ENCODE measurements at regions not wholly inside any gene's neighbourhood (a gene's known extent, or its start where the extent isn't known, plus 50 kb on each side); places are given as distances from the start of the nearest gene placed in this dataset.

DNA sequence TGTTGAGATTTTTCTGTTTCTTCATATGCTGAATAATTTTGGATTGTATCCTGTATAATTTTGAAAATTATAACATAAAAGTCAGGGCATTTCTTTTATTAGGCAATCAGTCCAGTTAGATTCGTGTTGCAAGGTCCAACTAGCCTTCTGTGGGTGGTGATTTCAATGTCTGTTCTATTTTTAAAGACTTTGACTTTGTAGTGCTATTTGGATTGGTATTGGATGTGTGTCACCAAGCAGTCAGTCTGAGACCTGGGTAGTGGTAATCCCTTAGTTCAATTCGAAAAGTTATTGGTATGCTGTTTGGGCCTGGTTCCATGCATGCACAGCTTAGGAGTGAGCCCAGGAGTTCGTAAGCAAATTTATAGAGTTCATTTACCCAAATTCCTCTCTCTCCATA lies 82.2 kb downstream of the EPDR1 start:
- no peak for DNase-seq (ENCODE audit: low read depth)
- no peak overlapping the region for H3K4me3 ChIP-seq (ENCODE audit: low read depth, low read length)
- TF ChIP-seq, protein P1, sequence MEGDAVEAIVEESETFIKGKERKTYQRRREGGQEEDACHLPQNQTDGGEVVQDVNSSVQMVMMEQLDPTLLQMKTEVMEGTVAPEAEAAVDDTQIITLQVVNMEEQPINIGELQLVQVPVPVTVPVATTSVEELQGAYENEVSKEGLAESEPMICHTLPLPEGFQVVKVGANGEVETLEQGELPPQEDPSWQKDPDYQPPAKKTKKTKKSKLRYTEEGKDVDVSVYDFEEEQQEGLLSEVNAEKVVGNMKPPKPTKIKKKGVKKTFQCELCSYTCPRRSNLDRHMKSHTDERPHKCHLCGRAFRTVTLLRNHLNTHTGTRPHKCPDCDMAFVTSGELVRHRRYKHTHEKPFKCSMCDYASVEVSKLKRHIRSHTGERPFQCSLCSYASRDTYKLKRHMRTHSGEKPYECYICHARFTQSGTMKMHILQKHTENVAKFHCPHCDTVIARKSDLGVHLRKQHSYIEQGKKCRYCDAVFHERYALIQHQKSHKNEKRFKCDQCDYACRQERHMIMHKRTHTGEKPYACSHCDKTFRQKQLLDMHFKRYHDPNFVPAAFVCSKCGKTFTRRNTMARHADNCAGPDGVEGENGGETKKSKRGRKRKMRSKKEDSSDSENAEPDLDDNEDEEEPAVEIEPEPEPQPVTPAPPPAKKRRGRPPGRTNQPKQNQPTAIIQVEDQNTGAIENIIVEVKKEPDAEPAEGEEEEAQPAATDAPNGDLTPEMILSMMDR (IDR thresholded peaks at IDR 0.05; ENCODE audit: insufficient read depth, low read depth, low read length), result no peak

DNA sequence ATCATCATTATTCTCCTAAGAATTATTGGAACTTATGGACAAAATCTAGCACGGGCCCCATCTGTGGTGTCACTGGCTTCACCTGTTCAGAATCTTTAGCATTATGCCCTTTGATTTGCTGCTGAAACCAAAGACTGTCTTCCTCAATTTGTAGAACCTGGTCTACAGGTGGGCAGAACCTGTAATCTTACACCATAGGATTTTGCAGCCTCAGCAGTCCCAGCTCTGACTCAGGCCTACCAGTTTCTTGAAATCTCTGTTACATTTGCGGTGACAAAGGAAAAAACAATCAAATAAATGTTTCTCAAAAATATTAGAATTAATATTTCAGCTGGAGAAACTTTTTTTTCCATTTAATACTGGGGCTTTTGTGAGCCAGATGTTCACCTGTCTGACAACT lies 86.1 kb downstream of the EPDR1 start:
- no peak overlapping the region for H3K4me3 ChIP-seq (ENCODE audit: low read depth, low read length)
- TF ChIP-seq, protein P1 (IDR thresholded peaks at IDR 0.05; ENCODE audit: insufficient read depth, low read depth, low read length), result no peak
- DNase-seq (ENCODE audit: low read depth), result no peak

DNA sequence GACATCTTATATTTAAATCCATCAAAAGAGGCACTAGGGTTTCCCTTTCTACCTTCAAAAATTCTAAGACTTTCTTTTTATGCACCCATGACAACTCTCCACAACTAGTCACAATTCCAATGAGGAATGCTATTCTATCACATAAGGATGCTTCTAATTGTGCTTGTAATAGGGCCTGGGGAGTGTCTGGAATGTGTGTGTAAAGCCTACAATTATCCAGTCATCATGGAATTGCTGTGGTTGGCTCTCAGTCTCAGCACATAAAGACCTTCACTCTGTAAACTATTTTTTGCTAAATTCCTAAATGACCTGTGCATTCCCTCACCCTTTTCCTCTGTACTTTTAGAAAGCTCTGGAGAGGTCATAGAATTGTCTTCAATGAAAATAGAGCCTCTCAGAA lies 86.7 kb downstream of the EPDR1 start:
- DNase-seq (ENCODE audit: low read depth), result no peak
- TF ChIP-seq, protein P1 (IDR thresholded peaks at IDR 0.05; ENCODE audit: insufficient read depth, low read depth, low read length), result no peak
- no peak overlapping the region for H3K4me3 ChIP-seq (ENCODE audit: low read depth, low read length)

DNA sequence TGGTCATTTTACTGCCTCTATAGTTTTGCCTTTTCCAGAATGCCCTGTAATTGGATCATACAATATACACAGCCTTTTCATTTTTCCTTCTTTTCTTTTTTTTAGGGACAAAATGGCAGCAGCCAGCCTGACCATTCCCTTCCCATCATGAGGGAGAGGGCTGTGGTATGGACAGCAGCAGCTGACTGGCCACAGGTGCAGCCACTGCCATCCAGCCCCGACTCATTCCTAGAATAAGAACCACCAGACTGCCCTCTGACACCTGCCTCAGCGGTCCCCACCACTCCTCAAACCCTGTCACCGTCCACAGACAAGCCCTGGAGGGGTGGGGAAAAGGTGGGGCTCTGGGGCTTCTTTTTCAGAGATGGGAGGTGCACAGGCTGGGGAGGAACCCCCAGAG lies 92.8 kb downstream of the EPDR1 start:
- TF ChIP-seq, protein P1 (IDR thresholded peaks at IDR 0.05; ENCODE audit: insufficient read depth, low read depth, low read length), result no peak
- no peak for DNase-seq (ENCODE audit: low read depth)
- no peak overlapping the region for H3K4me3 ChIP-seq (ENCODE audit: low read depth, low read length)

DNA sequence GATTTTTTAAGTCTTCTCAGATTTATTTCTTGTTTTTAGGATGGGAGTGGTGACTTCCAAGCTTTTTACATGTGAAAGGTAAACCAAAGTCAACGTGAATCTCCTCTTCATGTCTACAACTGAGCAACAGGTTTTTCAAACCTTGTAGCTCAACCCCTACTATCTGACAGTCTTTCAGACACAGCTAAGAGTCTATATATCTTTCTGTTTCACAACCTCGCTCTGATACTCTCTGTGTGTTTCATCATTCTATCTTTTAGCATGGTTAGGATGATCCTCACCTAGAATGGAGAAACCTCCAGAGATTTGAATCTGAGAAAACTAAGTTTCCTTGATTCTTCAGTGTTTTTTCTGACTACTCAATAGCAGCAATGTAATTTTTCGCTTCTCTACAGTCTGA lies 96.1 kb downstream of the EPDR1 start:
- no peak for DNase-seq (ENCODE audit: low read depth)
- TF ChIP-seq, protein P1 (IDR thresholded peaks at IDR 0.05; ENCODE audit: insufficient read depth, low read depth, low read length), result no peak
- H3K4me3 ChIP-seq (ENCODE audit: low read depth, low read length), result no peak overlapping the region

DNA sequence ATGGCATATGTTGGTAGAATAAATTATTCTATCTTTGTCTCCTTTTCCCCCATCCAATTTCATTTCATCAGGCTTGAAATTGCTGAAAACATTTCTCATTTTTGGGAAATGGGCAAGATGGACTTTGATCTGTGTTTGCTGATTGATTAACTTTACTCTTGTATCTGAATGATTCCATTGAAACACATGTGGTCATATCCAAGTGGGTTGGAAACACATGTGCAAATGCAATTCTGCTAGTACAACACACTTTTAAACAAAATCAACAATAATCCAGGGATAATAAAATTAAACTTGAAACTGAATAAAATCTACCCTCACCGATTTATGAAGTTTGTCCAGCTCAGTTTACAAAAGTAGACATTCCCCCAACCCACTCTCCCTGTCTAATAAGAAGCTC lies 96.9 kb downstream of the EPDR1 start:
- TF ChIP-seq, protein P1 (IDR thresholded peaks at IDR 0.05; ENCODE audit: insufficient read depth, low read depth, low read length), result no peak
- H3K4me3 ChIP-seq (ENCODE audit: low read depth, low read length), result no peak overlapping the region
- DNase-seq (ENCODE audit: low read depth), result no peak

DNA sequence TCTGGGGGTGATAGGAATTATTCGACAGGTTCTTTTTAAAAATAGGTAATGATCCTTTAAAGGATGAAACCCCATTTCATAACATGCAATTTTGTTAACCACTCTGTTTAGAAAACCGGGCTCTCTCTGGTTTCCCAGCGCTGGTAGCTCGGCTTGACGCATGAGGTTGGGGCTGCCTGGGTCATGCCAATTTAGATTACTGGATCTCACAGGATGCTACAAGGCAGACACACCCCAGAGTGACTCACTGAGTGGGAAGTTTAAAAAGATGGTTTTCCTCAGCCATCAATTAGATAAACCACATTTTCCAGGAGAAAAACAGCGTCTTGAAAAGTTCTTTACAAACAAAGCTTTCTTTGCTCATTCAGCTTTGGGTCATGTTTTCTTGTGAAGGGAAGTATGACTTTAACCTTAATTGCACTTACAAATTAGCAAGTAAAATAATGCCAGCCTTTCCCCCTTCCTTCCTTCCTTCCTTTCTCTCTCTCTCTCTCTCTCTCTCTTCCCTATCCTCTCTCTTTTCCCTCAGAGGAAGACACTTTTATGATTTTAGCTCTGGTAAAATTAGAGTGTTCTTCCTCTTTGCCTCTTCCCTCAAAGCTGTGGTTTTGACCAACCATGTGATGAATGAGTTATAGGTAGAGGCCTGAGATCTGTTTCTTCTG lies 99.8 kb downstream of the EPDR1 start:
- TF ChIP-seq, protein P1 (IDR thresholded peaks at IDR 0.05; ENCODE audit: insufficient read depth, low read depth, low read length), result no peak
- DNase-seq (ENCODE audit: low read depth), result no peak

More for the DNA sequence above, 99.8 kb downstream of the EPDR1 start:
- no peak overlapping the region for H3K4me3 ChIP-seq (ENCODE audit: low read depth, low read length)

Data from fibroblast of villous mesenchyme (primary cell).